ENCODE measurements at regions not wholly inside any gene's neighbourhood (a gene's known extent, or its start where the extent isn't known, plus 50 kb on each side); places are given as distances from the start of the nearest gene placed in this dataset.

- DNase-seq (ENCODE audit: low spot score): no peak
- H2BK12ac ChIP-seq (ENCODE audit: low read length): no peak overlapping the region
- no peak overlapping the region for H2BK5ac ChIP-seq (ENCODE audit: low read length)
- H2BK120ac ChIP-seq (ENCODE audit: low read depth, low read length): no peak overlapping the region
- H4K8ac ChIP-seq (ENCODE audit: low read depth, low read length): no peak overlapping the region
- H3K4me2 ChIP-seq (ENCODE audit: insufficient read depth, low read length, poor library complexity, severe bottlenecking): no peak overlapping the region
- H3K27ac ChIP-seq (replicated peaks; ENCODE audit: low read length): no peak overlapping the region
- no peaks in the 10 kb centered on the region for H3K9me3 ChIP-seq (replicated peaks in 1 of 2; ENCODE audit: control insufficient read depth in 2 of 2, insufficient read depth in 1 of 2, low read depth in 1 of 2, low read length in 2 of 2)
- H3K18ac ChIP-seq (ENCODE audit: low read length): no peak overlapping the region
- no CpG with 5 or more reads among the region's 2 CpGs for WGBS, 2 donors (ENCODE audit: extremely low coverage in 2 of 2, insufficient read length in 2 of 2, insufficient replicate concordance in 1 of 2)
- no peak overlapping the region for H3K4ac ChIP-seq (ENCODE audit: low read length)
- H4K91ac ChIP-seq (ENCODE audit: low read depth, low read length, poor library complexity): no peak overlapping the region
- no peak overlapping the region for H3K4me3 ChIP-seq (ENCODE audit: low read length in 2 of 2)
- no peak overlapping the region for H3K14ac ChIP-seq (ENCODE audit: low read length)
- no peaks in the 10 kb centered on the region for H3K79me1 ChIP-seq (ENCODE audit: low read depth, low read length)
- peak overlapping the region; percentile 1 for H2AFZ ChIP-seq (ENCODE audit: low read length)
- H2AK5ac ChIP-seq (ENCODE audit: low read depth, low read length): no peak overlapping the region
- peaks cover 6 to 13% of the 10 kb centered on the region in 2 donors for H3K4me1 ChIP-seq (ENCODE audit: control insufficient read depth in 2 of 2, insufficient read depth in 1 of 2, low read depth in 1 of 2, low read length in 2 of 2)
- H3K36me3 ChIP-seq (replicated peaks in 1 of 2; ENCODE audit: control insufficient read depth in 2 of 2, insufficient read depth in 2 of 2, low read length in 2 of 2): no peaks in the 10 kb centered on the region
- no peaks in the 10 kb centered on the region for H3K27me3 ChIP-seq (ENCODE audit: control insufficient read depth in 3 of 3, insufficient read depth in 3 of 3, low read depth in 1 of 3, low read length in 3 of 3)
- H3K23ac ChIP-seq (ENCODE audit: low read depth, low read length, poor library complexity): no peak overlapping the region
- H2BK15ac ChIP-seq (ENCODE audit: low read length): no peak overlapping the region
- H3K9ac ChIP-seq (ENCODE audit: low read depth, low read length, poor library complexity): no peak overlapping the region
Measured at GRCh38 chr5:93192683-93193082, 388.3 kb downstream of the NR2F1-AS1 start.

- no peak overlapping the region for H2AK5ac ChIP-seq (ENCODE audit: low read depth, low read length)
- H3K23ac ChIP-seq (ENCODE audit: low read depth, low read length, poor library complexity): no peak overlapping the region
- no peaks in the 10 kb centered on the region for H3K27me3 ChIP-seq (ENCODE audit: control insufficient read depth in 3 of 3, insufficient read depth in 3 of 3, low read depth in 1 of 3, low read length in 3 of 3)
- H3K9me3 ChIP-seq (replicated peaks in 1 of 2; ENCODE audit: control insufficient read depth in 2 of 2, insufficient read depth in 1 of 2, low read depth in 1 of 2, low read length in 2 of 2): no peaks in the 10 kb centered on the region
- no peak overlapping the region for H3K27ac ChIP-seq (replicated peaks; ENCODE audit: low read length)
- no CpG with 5 or more reads among the region's 2 CpGs for WGBS, 2 donors (ENCODE audit: extremely low coverage in 2 of 2, insufficient read length in 2 of 2, insufficient replicate concordance in 1 of 2)
- no peak overlapping the region for H3K9ac ChIP-seq (ENCODE audit: low read depth, low read length, poor library complexity)
- H2BK5ac ChIP-seq (ENCODE audit: low read length): no peak overlapping the region
- H3K4me3 ChIP-seq (ENCODE audit: low read length in 2 of 2): no peak overlapping the region
- H3K4ac ChIP-seq (ENCODE audit: low read length): no peak overlapping the region
- no peak overlapping the region for H4K8ac ChIP-seq (ENCODE audit: low read depth, low read length)
- no peak overlapping the region for H3K14ac ChIP-seq (ENCODE audit: low read length)
- H3K79me1 ChIP-seq (ENCODE audit: low read depth, low read length): no peaks in the 10 kb centered on the region
- H3K18ac ChIP-seq (ENCODE audit: low read length): no peak overlapping the region
- no peak overlapping the region for H2BK15ac ChIP-seq (ENCODE audit: low read length)
- no peak overlapping the region for H2BK12ac ChIP-seq (ENCODE audit: low read length)
- no peaks in the 10 kb centered on the region for H3K36me3 ChIP-seq (replicated peaks in 1 of 2; ENCODE audit: control insufficient read depth in 2 of 2, insufficient read depth in 2 of 2, low read length in 2 of 2)
- H3K4me1 ChIP-seq (ENCODE audit: control insufficient read depth in 2 of 2, insufficient read depth in 1 of 2, low read depth in 1 of 2, low read length in 2 of 2): peaks cover 5 to 13% of the 10 kb centered on the region in 2 donors
- H2BK120ac ChIP-seq (ENCODE audit: low read depth, low read length): no peak overlapping the region
- H4K91ac ChIP-seq (ENCODE audit: low read depth, low read length, poor library complexity): no peak overlapping the region
- DNase-seq (ENCODE audit: low spot score): no peak
- H2AFZ ChIP-seq (ENCODE audit: low read length): no peak overlapping the region
- no peak overlapping the region for H3K4me2 ChIP-seq (ENCODE audit: insufficient read depth, low read length, poor library complexity, severe bottlenecking)
Measured at GRCh38 chr5:93192087-93192486, 388.9 kb downstream of the NR2F1-AS1 start.

DNA sequence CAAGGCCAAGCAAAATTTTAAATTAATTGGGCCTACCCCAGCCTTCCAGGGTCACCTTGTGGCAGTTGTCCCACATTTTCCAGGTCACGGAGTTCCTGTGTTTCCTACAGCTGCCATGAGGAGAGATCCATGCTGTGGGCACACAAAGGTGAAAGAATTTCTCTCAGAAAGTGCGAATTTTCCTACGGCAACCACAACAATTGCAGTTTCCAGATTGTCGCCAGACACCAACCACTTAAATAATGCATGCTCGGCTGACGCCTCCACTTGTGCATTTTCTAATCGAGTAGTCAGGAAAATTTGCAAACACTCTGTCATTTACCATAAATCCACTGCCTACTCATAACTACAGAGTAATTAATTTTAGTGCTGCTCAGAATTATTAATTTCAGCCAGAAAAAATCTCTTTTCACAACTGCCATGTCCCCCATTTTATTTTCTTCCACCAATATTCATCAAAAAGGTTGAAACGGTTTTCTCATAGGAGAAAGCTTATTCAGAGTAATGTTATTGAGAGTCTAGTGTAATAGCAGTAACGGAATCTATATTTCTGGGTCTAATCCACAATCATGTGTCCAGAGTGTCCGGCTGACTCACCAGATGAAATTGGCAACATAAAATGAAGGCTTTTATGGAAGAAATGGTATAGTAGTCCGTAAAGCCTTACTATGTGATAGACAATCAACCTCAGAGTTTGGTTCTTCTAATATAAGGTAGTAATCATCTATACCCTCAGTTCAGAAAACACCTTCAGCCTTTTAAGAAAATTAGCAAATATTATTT, 389.8 kb downstream of the NR2F1-AS1 start:
- Histone ChIP-seq H4K91ac (ENCODE audit: low read depth, low read length, poor library complexity) (no peak overlapping the region), H3K27ac (replicated peaks; ENCODE audit: low read length) (no peak overlapping the region), H3K9me3 (replicated peaks in 1 of 2; ENCODE audit: control insufficient read depth in 2 of 2, insufficient read depth in 1 of 2, low read depth in 1 of 2, low read length in 2 of 2) (no peaks in the 10 kb centered on the region), H3K36me3 (replicated peaks in 1 of 2; ENCODE audit: control insufficient read depth in 2 of 2, insufficient read depth in 2 of 2, low read length in 2 of 2) (no peaks in the 10 kb centered on the region), H2BK5ac (ENCODE audit: low read length) (no peak overlapping the region), H3K18ac (ENCODE audit: low read length) (no peak overlapping the region), H2BK120ac (ENCODE audit: low read depth, low read length) (no peak overlapping the region), H3K23ac (ENCODE audit: low read depth, low read length, poor library complexity) (no peak overlapping the region), H3K4me3 (ENCODE audit: low read length in 2 of 2) (no peak overlapping the region), H3K9ac (ENCODE audit: low read depth, low read length, poor library complexity) (no peak overlapping the region), H3K4ac (ENCODE audit: low read length) (no peak overlapping the region), H3K79me1 (ENCODE audit: low read depth, low read length) (no peaks in the 10 kb centered on the region), H4K8ac (ENCODE audit: low read depth, low read length) (no peak overlapping the region), H3K14ac (ENCODE audit: low read length) (no peak overlapping the region), H2AK5ac (ENCODE audit: low read depth, low read length) (no peak overlapping the region), H3K27me3 (ENCODE audit: control insufficient read depth in 3 of 3, insufficient read depth in 3 of 3, low read depth in 1 of 3, low read length in 3 of 3) (no peaks in the 10 kb centered on the region), H3K4me1 (ENCODE audit: control insufficient read depth in 2 of 2, insufficient read depth in 1 of 2, low read depth in 1 of 2, low read length in 2 of 2) (peaks cover 5 to 13% of the 10 kb centered on the region in 2 donors), H2BK12ac (ENCODE audit: low read length) (no peak overlapping the region), H3K4me2 (ENCODE audit: insufficient read depth, low read length, poor library complexity, severe bottlenecking) (no peak overlapping the region), H2BK15ac (ENCODE audit: low read length) (no peak overlapping the region), H2AFZ (ENCODE audit: low read length) (peak overlapping the region; percentile 8)
- no CpG with 5 or more reads among the region's 11 CpGs for WGBS, 2 donors (ENCODE audit: extremely low coverage in 2 of 2, insufficient read length in 2 of 2, insufficient replicate concordance in 1 of 2)
- DNase-seq (ENCODE audit: low spot score): peak; percentile 14

DNA sequence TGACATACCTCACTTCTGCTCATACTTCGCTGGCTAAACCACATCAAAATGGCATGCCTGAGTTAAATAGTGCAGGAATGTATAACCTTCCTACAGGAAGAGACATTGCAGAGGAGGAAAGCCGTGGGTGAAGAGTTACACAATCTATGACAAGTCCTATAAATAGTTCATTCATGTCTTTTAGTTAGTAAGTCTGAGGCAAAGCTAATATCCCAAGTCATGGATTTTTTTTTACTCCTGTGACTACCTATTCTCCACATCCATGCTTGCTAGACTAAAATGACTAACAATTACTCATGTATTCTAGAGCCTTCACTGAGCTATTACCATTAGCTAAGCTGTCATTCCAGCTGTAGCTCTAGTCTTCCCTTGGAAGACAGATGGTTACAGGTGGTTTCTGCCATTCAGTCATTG, 391.3 kb downstream of the NR2F1-AS1 start:
- H2BK15ac ChIP-seq (ENCODE audit: low read length): no peak overlapping the region
- no peak overlapping the region for H3K4ac ChIP-seq (ENCODE audit: low read length)
- H4K8ac ChIP-seq (ENCODE audit: low read depth, low read length): no peak overlapping the region
- H2BK12ac ChIP-seq (ENCODE audit: low read length): no peak overlapping the region
- no peak overlapping the region for H3K18ac ChIP-seq (ENCODE audit: low read length)
- H3K23ac ChIP-seq (ENCODE audit: low read depth, low read length, poor library complexity): no peak overlapping the region
- no peaks in the 10 kb centered on the region for H3K36me3 ChIP-seq (replicated peaks in 1 of 2; ENCODE audit: control insufficient read depth in 2 of 2, insufficient read depth in 2 of 2, low read length in 2 of 2)
- H3K14ac ChIP-seq (ENCODE audit: low read length): no peak overlapping the region
- no peak overlapping the region for H3K4me3 ChIP-seq (ENCODE audit: low read length in 2 of 2)
- H3K4me2 ChIP-seq (ENCODE audit: insufficient read depth, low read length, poor library complexity, severe bottlenecking): no peak overlapping the region
- no peak for DNase-seq (ENCODE audit: low spot score)
- H3K27me3 ChIP-seq (ENCODE audit: control insufficient read depth in 3 of 3, insufficient read depth in 3 of 3, low read depth in 1 of 3, low read length in 3 of 3): no peaks in the 10 kb centered on the region
- H2AK5ac ChIP-seq (ENCODE audit: low read depth, low read length): no peak overlapping the region
- no peak overlapping the region for H4K91ac ChIP-seq (ENCODE audit: low read depth, low read length, poor library complexity)
- no peaks in the 10 kb centered on the region for H3K9me3 ChIP-seq (replicated peaks in 1 of 2; ENCODE audit: control insufficient read depth in 2 of 2, insufficient read depth in 1 of 2, low read depth in 1 of 2, low read length in 2 of 2)
- WGBS, 2 donors (ENCODE audit: extremely low coverage in 2 of 2, insufficient read length in 2 of 2, insufficient replicate concordance in 1 of 2): no CpG with 5 or more reads among the region's 2 CpGs
- no peak overlapping the region for H2AFZ ChIP-seq (ENCODE audit: low read length)
- no peak overlapping the region for H3K9ac ChIP-seq (ENCODE audit: low read depth, low read length, poor library complexity)
- no peak overlapping the region for H2BK5ac ChIP-seq (ENCODE audit: low read length)
- no peaks in the 10 kb centered on the region for H3K79me1 ChIP-seq (ENCODE audit: low read depth, low read length)
- no peak overlapping the region for H2BK120ac ChIP-seq (ENCODE audit: low read depth, low read length)
- peaks cover 5 to 13% of the 10 kb centered on the region in 2 donors for H3K4me1 ChIP-seq (ENCODE audit: control insufficient read depth in 2 of 2, insufficient read depth in 1 of 2, low read depth in 1 of 2, low read length in 2 of 2)
- no peak overlapping the region for H3K27ac ChIP-seq (replicated peaks; ENCODE audit: low read length)

Measured in neuronal stem cell (in vitro differentiated cells).